Right ventricle myocardium inferior (tissue), 1 donor: ENCODE measurements at regions not wholly inside any gene's neighbourhood (a gene's known extent, or its start where the extent isn't known, plus 50 kb on each side); places are given as distances from the start of the nearest gene placed in this dataset.

Experiments
- ATAC-seq: fragments of 200-7000 bp; cut with Tn5 transposase; one replicate; pipeline ENCODE4 v1.9.1; 2020; ENCODE audit warnings: mild to moderate bottlenecking, moderate library complexity
- DNase-seq: peaks from one replicate; pipeline ENCODE4 v3.0.0; 2021; ENCODE audit errors: missing footprints
- intact Hi-C: fragments of 100-400 bp; cut with DNase I; formaldehyde crosslinking; loops from one replicate; pipeline ENCODE4 v1.11.0; 2022
- donor health status: DM: no; HTN: yes; CAD: no; lungs with severe emphysema.

GRCh38 chr4:108567831-108568230 lies 52.5 kb upstream of the RPL34 start:
- no peak for DNase-seq
- intact Hi-C loops: no loop called here
- ATAC-seq: no peak

- ATAC-seq: no peak
- no peak for DNase-seq
- intact Hi-C loops: no loop called here
Measured at GRCh38 chr4:108561116-108561515, 59.3 kb upstream of the RPL34 start.

DNA sequence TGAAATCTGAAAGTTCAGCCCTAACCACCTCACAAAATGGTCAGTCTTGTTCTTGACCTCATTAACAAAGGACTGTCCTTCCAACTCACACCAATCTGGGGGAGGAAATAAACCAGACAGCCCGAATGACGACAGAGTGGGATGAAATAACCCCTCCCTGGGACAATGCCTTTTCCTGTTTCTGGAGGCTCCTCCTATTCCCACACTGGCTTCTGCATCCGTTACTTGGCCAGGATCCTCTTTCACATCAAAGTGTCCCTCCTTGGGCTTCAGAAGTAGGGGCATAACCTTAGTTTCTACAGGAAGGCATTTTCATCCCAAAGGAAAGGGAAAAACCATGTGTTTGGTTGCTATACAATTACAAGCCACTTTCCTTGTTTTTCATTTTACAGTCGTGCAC lies 59.8 kb upstream of the RPL34 start:
- intact Hi-C loops: no loop called here
- DNase-seq (no peak), ATAC-seq (peak; percentile 65)

GRCh38 chr4:108559911-108560310 lies 60.5 kb upstream of the RPL34 start:
- ATAC-seq (no peak), DNase-seq (no peak)
- intact Hi-C loops: no loop called here

- no peak for DNase-seq
- ATAC-seq: no peak
- intact Hi-C loops: no loop called here
Measured at GRCh38 chr4:108559068-108559793, 61.1 kb upstream of the RPL34 start.

GRCh38 chr4:108556588-108557200 lies 63.7 kb upstream of the RPL34 start:
- intact Hi-C loops: no loop called here
- DNase-seq (no peak), ATAC-seq (no peak)

- ATAC-seq: no peak
Measured at GRCh38 chr4:108556166-108556565, 64.2 kb upstream of the RPL34 start.

GRCh38 chr4:108555701-108556100 lies 64.7 kb upstream of the RPL34 start:
- no peak for DNase-seq
- no peak for ATAC-seq

More at GRCh38 chr4:108556166-108556565, 64.2 kb upstream of the RPL34 start:
- intact Hi-C loops: no loop called here
- no peak for DNase-seq

DNA sequence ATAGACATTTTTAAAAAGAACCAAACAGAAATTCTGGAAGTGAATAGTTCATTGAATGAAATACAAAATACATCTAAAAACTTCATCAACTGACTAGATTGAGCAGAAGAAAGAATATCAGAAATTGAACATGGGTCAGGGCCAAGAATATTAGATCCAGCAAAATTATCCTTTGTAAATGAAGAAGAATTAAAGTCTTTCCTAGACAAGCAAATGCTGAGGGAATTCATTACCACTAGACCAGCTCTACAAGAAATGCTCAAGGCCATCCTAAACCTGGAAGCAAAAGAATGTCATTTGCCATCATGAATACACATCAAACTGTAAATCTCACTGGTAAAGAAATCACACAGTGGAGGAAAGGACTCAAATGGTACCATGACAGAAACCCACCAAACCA lies 72.7 kb upstream of the RPL34 start:
- ATAC-seq: no peak
- intact Hi-C loops: no loop called here
- no peak for DNase-seq

More at GRCh38 chr4:108555701-108556100, 64.7 kb upstream of the RPL34 start:
- intact Hi-C loops: no loop called here

- ATAC-seq (no peak), DNase-seq (no peak)
- intact Hi-C loops: no loop called here
Measured at GRCh38 chr4:108546728-108547127, 73.6 kb upstream of the RPL34 start.

- intact Hi-C loops: no loop called here
- ATAC-seq: no peak
Measured at GRCh38 chr4:108544481-108544880, 75.9 kb upstream of the RPL34 start.

DNA sequence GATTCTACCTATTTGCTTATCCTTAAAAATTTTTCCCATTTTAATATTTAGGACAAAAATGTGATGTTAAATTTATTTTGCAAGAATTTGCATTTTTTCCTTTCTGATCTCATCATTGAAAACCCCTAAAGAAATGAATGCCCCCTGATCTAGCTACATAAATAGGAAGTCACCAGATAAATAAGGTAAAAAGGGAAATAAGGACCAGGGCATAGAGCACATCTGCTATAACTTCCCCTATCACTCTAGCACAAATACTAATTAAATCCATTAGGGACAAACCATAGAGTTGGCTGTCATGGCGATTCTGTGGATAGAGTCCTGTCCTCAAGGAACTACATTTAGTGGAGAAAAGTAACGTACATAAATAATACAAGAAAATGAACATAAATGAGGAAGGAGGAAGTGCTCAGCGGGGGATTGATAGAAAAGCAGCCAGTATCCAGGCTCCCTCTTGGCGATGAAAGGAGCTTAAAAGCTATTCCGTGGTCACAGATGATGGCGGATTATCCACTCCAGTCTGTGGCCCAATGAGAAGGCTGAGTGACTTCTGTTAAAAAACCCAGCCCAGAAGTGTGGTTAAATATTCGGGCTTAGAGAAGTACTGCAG lies 76.9 kb upstream of the RPL34 start:
- no peak for ATAC-seq
- no peak for DNase-seq
- intact Hi-C loops: no loop called here

More at GRCh38 chr4:108544481-108544880, 75.9 kb upstream of the RPL34 start:
- no peak for DNase-seq

DNA sequence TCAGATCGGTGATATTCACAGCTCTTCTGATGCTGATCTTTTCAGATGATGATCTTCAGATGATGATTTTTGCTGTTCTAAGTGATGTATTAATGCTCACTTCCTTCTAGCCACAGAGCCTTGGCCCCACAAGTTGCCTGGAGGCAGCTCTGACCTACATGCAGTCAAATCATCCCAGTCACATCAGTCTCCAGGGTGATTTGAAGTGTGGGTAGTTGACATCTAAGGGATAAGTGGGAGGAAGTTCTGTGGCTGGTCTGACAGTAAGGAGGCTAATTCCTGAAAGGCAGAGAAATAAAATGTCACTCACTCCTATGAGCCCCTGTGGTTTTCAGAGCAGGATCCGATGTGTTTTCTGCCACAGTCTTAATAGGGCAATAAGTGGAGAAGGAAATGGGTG lies 79.8 kb upstream of the RPL34 start:
- ATAC-seq (no peak), DNase-seq (no peak)
- intact Hi-C loops: no loop called here

DNA sequence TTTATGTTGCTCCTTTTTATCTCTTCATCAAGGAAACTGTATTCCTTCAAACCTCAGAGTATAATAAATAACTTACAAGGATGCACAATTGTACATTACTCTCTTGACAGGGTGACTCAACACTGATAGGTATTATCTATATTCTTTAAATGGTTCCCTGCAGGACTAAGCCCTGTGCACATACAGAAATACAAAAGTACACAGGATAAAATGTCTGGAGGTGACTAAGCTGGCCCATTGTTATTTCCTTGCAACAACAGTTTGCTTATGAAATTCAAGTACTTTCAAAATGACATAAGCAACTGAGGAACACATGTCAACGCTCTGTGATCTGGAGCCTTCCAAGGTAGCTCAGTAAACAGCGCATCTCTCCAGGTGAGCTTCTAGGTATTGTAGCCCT lies 83.8 kb upstream of the RPL34 start:
- ATAC-seq: no peak
- no peak for DNase-seq
- intact Hi-C loops: no loop called here

DNA sequence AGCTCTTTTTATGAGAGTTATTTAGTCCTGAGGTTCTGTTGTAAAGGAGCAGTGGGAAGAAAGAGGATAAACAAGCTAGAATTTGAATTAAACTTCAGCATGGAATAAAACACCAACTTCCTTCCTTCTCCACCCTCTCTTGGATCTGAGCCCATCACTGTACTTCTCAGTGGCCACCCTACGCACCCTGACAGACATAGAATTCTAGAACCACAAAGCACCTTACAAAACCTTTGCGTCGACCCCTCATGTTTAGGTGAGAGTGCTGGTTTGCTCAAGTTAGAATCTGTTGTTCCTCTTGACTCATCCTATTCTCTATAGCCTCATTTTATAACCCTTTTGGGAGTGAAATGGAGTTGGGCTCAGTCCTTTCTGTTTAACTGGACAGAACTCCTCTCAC lies 84.6 kb upstream of the RPL34 start:
- DNase-seq (no peak), ATAC-seq (no peak)

GRCh38 chr4:108533876-108534275 lies 86.5 kb upstream of the RPL34 start:
- intact Hi-C loops: no loop called here
- ATAC-seq (no peak), DNase-seq (no peak)

More for the DNA sequence above, 84.6 kb upstream of the RPL34 start:
- intact Hi-C loops: no loop called here

GRCh38 chr4:108533245-108533844 lies 87.0 kb upstream of the RPL34 start:
- intact Hi-C loops: no loop called here
- ATAC-seq: no peak
- DNase-seq: no peak

DNA sequence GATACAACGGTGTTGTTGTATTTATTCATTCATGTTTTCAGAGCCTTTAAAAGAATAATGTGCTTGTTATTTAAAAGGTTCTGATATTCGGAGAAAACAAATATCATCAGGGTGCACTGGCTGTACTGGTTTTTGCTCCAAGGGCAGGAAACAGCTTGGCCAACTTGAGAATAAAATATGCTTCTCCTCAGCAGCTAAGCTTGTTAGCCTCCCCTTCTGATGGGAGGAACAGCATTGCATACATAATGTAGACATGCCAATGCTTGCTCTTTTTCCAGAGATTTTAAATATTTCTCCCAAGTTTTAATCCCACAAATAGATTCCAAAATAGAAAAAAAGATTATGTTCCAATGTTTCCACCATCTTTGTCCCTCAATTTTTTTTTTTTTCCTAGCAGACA lies 87.6 kb upstream of the RPL34 start:
- no peak for ATAC-seq
- no peak for DNase-seq
- intact Hi-C loops: no loop called here

- no peak for DNase-seq
- ATAC-seq: no peak
- intact Hi-C loops: no loop called here
Measured at GRCh38 chr4:108532187-108532586, 88.2 kb upstream of the RPL34 start.

DNA sequence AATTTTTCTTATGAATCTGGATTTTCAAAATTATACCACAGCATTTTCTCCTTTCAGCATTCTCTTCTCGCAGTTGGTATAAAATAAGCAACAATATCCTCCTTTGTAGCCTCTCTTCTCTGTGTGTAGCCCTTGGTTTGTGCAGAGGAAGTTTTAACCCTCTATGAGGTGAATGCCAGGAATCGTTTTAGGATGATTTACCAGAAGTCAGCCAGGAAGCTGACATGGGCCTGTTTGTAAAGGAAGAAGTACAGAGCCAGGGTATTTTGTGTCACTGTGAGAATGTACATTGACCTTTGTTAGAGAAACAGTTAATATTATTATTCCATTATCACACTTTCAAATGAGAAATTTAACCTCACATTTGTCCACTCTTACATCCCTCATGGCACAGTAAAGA lies 88.9 kb upstream of the RPL34 start:
- DNase-seq: no peak
- intact Hi-C loops: no loop called here
- no peak for ATAC-seq
